Calu3 (cell line): ENCODE measurements at regions not wholly inside any gene's neighbourhood (a gene's known extent, or its start where the extent isn't known, plus 50 kb on each side); places are given as distances from the start of the nearest gene placed in this dataset.

ENCODE experiments used
- BruUV-seq: library from RNA; stranded (reverse); fragments of 400-500 nt; replicated peaks from 2 replicates; lab custom pipeline; 2021; lab: Mats Ljungman, UMichigan
- CTCF ChIA-PET: fragments of 300-600 bp; sonication (Branson Sonifier 250); formaldehyde crosslinking; loops from one replicate; lab custom pipeline; 2022; ENCODE audit warnings: antibody characterized with exemption; lab: Charles Lee
- DNase-seq: peaks from one replicate; pipeline ENCODE4 v3.0.0; 2022
- H3K27ac Mint-ChIP-seq: one replicate; pipeline ENCODE4 v1.8.0; 2022; ENCODE audit warnings: mixed read lengths; ENCODE audit not compliant: unreplicated experiment
- H3K27me3 Mint-ChIP-seq: one replicate; pipeline ENCODE4 v1.8.0; 2022; ENCODE audit warnings: mixed read lengths; ENCODE audit not compliant: unreplicated experiment
- H3K36me3 Mint-ChIP-seq: one replicate; pipeline ENCODE4 v1.8.0; 2022; ENCODE audit warnings: mild to moderate bottlenecking, moderate library complexity, mixed read lengths; ENCODE audit not compliant: insufficient read depth, unreplicated experiment
- H3K4me1 Mint-ChIP-seq: one replicate; pipeline ENCODE4 v1.8.0; 2022; ENCODE audit warnings: mild to moderate bottlenecking, low read depth, mixed read lengths; ENCODE audit not compliant: unreplicated experiment
- H3K4me3 Mint-ChIP-seq: one replicate; pipeline ENCODE4 v1.8.0; 2022; ENCODE audit warnings: mild to moderate bottlenecking, low read depth, moderate library complexity, mixed read lengths; ENCODE audit not compliant: unreplicated experiment
- H3K9me3 Mint-ChIP-seq: one replicate; pipeline ENCODE4 v1.8.0; 2022; ENCODE audit warnings: low read depth, mixed read lengths; ENCODE audit not compliant: unreplicated experiment
- CTCF ChIP-seq: fragments of 200-600 bp; IDR thresholded peaks from one replicate; pipeline ENCODE4 v1.8.0; 2022; ENCODE audit warnings: antibody characterized with exemption; ENCODE audit not compliant: unreplicated experiment
- intact Hi-C: fragments of 100-400 bp; cut with micrococcal nuclease; formaldehyde crosslinking; loops from one replicate; pipeline ENCODE4 v1.10.0; 2022; ENCODE audit not compliant: unreplicated experiment

- H3K9me3 Mint-ChIP-seq: no peaks in the 10 kb centered on the region
- no peak for DNase-seq
- H3K4me3 Mint-ChIP-seq: no peak overlapping the region
- CTCF ChIA-PET: no interaction called here
- H3K27ac Mint-ChIP-seq: no peak overlapping the region
- TF ChIP-seq CTCF: no peak
- intact Hi-C loops: loop anchor here (5.0 kb wide), 1 partner anchor 205 kb away; no protein-coding TSS in a partner anchor
- H3K4me1 Mint-ChIP-seq: no peaks in the 10 kb centered on the region
- H3K36me3 Mint-ChIP-seq: no peaks in the 10 kb centered on the region
- H3K27me3 Mint-ChIP-seq: no peaks in the 10 kb centered on the region
- BruUV-seq: no TSS peak
Observed at GRCh38 chr1:188941986-188942385, 1535.7 kb downstream of the BRINP3 start.

GRCh38 chr1:188949701-188950100 is 1528.0 kb downstream of the BRINP3 start:
- Mint-ChIP-seq H3K9me3 (no peaks in the 10 kb centered on the region), H3K27me3 (no peaks in the 10 kb centered on the region), H3K36me3 (no peaks in the 10 kb centered on the region), H3K4me3 (no peak overlapping the region), H3K4me1 (no peaks in the 10 kb centered on the region), H3K27ac (no peak overlapping the region)
- CTCF ChIA-PET: no interaction called here
- no peak for TF ChIP-seq CTCF
- BruUV-seq: no TSS peak
- no peak for DNase-seq
- intact Hi-C loops: no loop called here

- no peak for DNase-seq
- Mint-ChIP-seq H3K4me1 (no peaks in the 10 kb centered on the region), H3K27ac (no peak overlapping the region), H3K4me3 (no peak overlapping the region), H3K36me3 (no peaks in the 10 kb centered on the region), H3K9me3 (peaks cover 9% of the 10 kb centered on the region), H3K27me3 (no peaks in the 10 kb centered on the region)
- no peak for TF ChIP-seq CTCF
- intact Hi-C loops: no loop called here
- CTCF ChIA-PET: no interaction called here
- no TSS peak for BruUV-seq
Observed at GRCh38 chr1:188958461-188959115, 1519.1 kb downstream of the BRINP3 start.

- no peak overlapping the region for H3K4me3 Mint-ChIP-seq
- H3K27me3 Mint-ChIP-seq: no peaks in the 10 kb centered on the region
- H3K4me1 Mint-ChIP-seq: no peaks in the 10 kb centered on the region
- no peaks in the 10 kb centered on the region for H3K36me3 Mint-ChIP-seq
- H3K9me3 Mint-ChIP-seq: peaks cover 2% of the 10 kb centered on the region
- BruUV-seq: no TSS peak
- TF ChIP-seq CTCF: no peak
- no peak for DNase-seq
- intact Hi-C loops: no loop called here
- CTCF ChIA-PET: no interaction called here
- H3K27ac Mint-ChIP-seq: no peak overlapping the region
Observed at GRCh38 chr1:188986745-188987417, 1490.8 kb downstream of the BRINP3 start.
